Colonic mucosa (tissue), 4 donors: ENCODE measurements at regions not wholly inside any gene's neighbourhood (a gene's known extent, or its start where the extent isn't known, plus 50 kb on each side); places are given as distances from the start of the nearest gene placed in this dataset.

Experiments used
- DNase-seq: peaks from one replicate; pipeline ENCODE4 v3.0.0-alpha.2; 2020
- H3K27ac ChIP-seq: fragments of 200-600 bp; one replicate; pipeline ENCODE4 v1.8.0; 2021
- H3K27me3 ChIP-seq: fragments of 200-600 bp; one replicate; pipeline ENCODE4 v1.8.0; 2021
- H3K36me3 ChIP-seq: fragments of 200-600 bp; one replicate; pipeline ENCODE4 v1.8.0; 2021
- H3K4me1 ChIP-seq: fragments of 200-600 bp; one replicate; pipeline ENCODE4 v1.8.0; 2021; ENCODE audit warnings: mild to moderate bottlenecking
- H3K4me3 ChIP-seq: fragments of 200-600 bp; one replicate; pipeline ENCODE4 v1.8.0; 2021
- H3K9ac ChIP-seq, 2 donors: one replicate each; pipeline ENCODE4 v1.7.0; 2013; ENCODE audit warnings: control low read depth in 2 of 2, low read depth in 2 of 2, low read length in 2 of 2
- H3K9me3 ChIP-seq: fragments of 200-600 bp; one replicate; pipeline ENCODE4 v1.8.0; 2021
- intact Hi-C: fragments of 100-400 bp; cut with DNase I; formaldehyde crosslinking; loops from one replicate; pipeline ENCODE4 v1.14.1; 2022
- TF ChIP-seq, protein P1 (sequence below): fragments of 200-600 bp; IDR thresholded peaks from one replicate; pipeline ENCODE4 v1.8.0; 2022; ENCODE audit warnings: antibody characterized with exemption, mild to moderate bottlenecking
- donor health status: healthy.
- donor health status: DM: no; HTN: no; CAD: no.
- donor health status: DM: no; HTN: no; CAD: no.

DNA sequence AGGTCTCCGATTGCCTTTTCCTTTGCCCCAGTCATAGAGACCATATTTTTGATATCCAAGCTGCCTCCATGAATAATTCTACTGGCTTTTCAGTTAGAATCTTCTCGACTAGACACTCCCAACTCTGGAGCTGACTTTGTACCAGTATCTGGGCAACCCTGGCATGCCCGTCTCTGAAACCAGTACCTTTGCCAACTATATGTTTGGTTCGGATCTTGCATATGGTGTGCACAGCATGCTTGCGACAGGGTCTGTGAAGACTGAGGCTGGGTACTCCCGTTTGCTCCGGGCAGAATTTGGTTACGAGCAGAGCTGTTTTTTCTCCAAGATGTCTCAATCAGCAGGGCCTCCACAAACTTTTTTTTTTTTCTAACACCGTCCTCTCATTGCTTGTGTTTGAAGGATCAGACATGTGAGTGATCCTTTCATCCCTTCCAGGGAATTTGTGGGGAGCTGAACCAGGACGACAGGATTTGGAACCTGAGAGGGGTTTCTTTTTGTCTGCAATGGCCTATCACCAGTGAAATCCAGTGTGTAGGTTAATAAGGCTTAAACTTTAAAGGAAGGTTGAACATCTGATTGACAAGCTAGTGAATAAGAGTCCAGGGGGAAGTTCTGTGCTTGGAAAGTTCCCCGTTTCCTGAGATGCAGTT, 322.3 kb downstream of the MYCN start:
- no peak for DNase-seq
- TF ChIP-seq, protein P1, sequence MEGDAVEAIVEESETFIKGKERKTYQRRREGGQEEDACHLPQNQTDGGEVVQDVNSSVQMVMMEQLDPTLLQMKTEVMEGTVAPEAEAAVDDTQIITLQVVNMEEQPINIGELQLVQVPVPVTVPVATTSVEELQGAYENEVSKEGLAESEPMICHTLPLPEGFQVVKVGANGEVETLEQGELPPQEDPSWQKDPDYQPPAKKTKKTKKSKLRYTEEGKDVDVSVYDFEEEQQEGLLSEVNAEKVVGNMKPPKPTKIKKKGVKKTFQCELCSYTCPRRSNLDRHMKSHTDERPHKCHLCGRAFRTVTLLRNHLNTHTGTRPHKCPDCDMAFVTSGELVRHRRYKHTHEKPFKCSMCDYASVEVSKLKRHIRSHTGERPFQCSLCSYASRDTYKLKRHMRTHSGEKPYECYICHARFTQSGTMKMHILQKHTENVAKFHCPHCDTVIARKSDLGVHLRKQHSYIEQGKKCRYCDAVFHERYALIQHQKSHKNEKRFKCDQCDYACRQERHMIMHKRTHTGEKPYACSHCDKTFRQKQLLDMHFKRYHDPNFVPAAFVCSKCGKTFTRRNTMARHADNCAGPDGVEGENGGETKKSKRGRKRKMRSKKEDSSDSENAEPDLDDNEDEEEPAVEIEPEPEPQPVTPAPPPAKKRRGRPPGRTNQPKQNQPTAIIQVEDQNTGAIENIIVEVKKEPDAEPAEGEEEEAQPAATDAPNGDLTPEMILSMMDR = no peak
- Histone ChIP-seq H3K36me3 (no peaks in the 10 kb centered on the region), H3K9ac (no peak overlapping the region), H3K4me1 (no peaks in the 10 kb centered on the region), H3K27me3 (no peaks in the 10 kb centered on the region), H3K4me3 (no peak overlapping the region), H3K27ac (no peak overlapping the region), H3K9me3 (no peaks in the 10 kb centered on the region)
- intact Hi-C loops = no loop called here

DNA sequence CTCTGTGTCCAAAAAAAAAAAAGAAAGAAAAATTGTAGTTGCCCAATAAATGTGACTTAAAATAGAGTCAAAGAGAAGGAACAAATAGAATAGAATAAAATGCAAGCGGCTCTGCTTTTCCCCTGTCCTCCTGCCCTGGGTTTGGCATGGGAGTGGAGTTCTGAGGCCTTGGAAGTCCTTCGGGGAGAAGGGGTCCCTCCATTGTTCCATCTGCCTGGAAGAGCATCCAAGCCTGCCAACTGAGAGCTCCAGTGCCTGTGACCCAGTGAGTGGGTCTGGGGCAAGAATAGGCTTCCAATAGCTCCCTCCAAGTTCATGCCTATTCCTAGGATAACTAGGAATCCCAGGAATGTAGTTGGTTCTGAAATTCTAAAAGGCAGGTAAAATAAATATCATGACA, 321.4 kb downstream of the MYCN start:
- H3K36me3 ChIP-seq = no peaks in the 10 kb centered on the region
- no peak overlapping the region for H3K27ac ChIP-seq
- H3K9ac ChIP-seq = no peak overlapping the region
- DNase-seq = no peak
- H3K27me3 ChIP-seq = no peaks in the 10 kb centered on the region
- no peak overlapping the region for H3K4me3 ChIP-seq
- H3K4me1 ChIP-seq = no peaks in the 10 kb centered on the region
- no peaks in the 10 kb centered on the region for H3K9me3 ChIP-seq
- intact Hi-C loops = no loop called here
- TF ChIP-seq, protein P1 = no peak

DNA sequence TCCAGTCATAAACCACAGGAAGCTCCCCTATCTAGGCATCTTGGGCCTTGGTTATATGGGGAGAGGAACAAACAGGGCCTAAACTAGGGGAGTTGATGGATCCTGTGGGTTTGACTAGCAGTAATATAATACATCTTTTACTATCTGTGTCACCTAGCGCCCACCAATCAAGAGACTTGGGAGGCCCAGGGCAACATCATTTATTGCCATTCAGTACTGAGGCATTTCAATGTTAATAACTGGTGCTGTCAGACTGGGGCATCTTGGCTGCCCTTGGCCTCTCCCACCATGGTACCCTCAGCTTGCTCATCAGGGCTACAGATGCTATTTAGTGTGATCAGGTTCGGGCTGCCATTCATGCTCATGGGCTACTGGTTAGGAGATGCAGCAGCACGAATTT, 320.7 kb downstream of the MYCN start:
- TF ChIP-seq, protein P1 = no peak
- H3K4me1 ChIP-seq = no peaks in the 10 kb centered on the region
- H3K27ac ChIP-seq = no peak overlapping the region
- H3K9me3 ChIP-seq = no peaks in the 10 kb centered on the region
- DNase-seq = no peak
- H3K9ac ChIP-seq = no peak overlapping the region
- H3K27me3 ChIP-seq = no peaks in the 10 kb centered on the region
- intact Hi-C loops = no loop called here
- H3K36me3 ChIP-seq = no peaks in the 10 kb centered on the region
- H3K4me3 ChIP-seq = no peak overlapping the region

DNA sequence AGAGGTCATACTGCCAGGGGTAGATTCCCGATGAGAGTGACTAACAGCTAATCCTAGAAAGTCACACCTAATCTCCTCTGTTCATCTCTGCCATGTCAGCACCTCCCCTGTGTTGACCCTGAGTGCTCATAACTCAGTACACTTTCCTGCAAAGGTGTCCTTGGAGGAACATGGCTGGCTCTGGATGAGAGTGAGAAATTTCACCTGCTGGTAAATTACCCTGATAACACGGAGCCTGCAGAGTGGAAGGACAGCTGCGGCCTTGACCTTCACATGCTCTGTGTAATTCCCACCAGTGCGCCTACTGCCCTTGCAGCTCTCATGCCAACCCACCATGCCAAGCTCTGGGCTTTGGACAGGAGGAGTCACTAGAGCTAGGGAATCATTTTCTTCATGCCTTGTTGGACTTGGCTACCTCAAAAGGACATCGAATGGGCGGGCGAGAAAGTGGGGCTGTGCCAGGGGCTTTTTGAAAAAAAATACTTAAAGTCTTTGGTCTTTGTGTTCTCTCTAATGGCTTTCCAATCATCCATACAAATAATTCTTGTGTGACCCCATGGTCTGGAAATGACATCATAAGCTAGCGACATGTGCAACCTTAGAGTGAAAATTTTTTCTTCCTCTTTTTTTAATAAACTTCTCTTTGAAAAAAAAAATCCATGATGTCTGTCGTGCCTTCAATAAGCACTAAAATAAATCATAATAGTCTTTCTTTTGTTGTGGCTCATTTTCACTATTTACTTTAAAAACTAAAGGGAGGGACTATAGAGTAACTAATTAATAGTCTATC, 319.9 kb downstream of the MYCN start:
- H3K4me3 ChIP-seq = no peak overlapping the region
- no peaks in the 10 kb centered on the region for H3K4me1 ChIP-seq
- TF ChIP-seq, protein P1 = no peak
- H3K9ac ChIP-seq = no peak overlapping the region
- no peaks in the 10 kb centered on the region for H3K36me3 ChIP-seq
- H3K9me3 ChIP-seq = no peaks in the 10 kb centered on the region
- DNase-seq = no peak
- intact Hi-C loops = no loop called here
- H3K27me3 ChIP-seq = no peaks in the 10 kb centered on the region
- no peak overlapping the region for H3K27ac ChIP-seq

DNA sequence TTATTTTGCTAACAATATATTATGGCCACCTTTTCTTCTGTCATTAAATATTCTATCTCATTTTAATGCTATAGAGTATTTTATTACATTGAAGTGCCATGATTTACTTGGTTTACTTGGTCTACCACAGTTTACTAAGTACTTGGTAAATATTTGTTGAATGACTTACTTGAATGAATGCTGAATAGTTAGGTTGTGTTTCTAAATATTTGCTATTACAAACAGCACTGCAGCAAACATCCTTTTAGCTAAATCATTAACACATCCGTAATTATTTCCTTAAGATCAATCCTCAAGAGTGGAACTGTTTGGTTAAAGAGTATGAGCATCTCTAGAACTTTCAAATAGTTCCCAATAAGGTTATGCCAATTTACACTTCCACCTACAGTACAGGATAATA, 318.7 kb downstream of the MYCN start:
- intact Hi-C loops = no loop called here
- H3K4me3 ChIP-seq = no peak overlapping the region
- no peak overlapping the region for H3K9ac ChIP-seq
- H3K27ac ChIP-seq = no peak overlapping the region
- no peaks in the 10 kb centered on the region for H3K27me3 ChIP-seq
- H3K4me1 ChIP-seq = no peaks in the 10 kb centered on the region
- TF ChIP-seq, protein P1 = no peak
- DNase-seq = no peak
- H3K36me3 ChIP-seq = no peaks in the 10 kb centered on the region
- H3K9me3 ChIP-seq = no peaks in the 10 kb centered on the region
